ENCODE measurements at regions not wholly inside any gene's neighbourhood (a gene's known extent, or its start where the extent isn't known, plus 50 kb on each side); places are given as distances from the start of the nearest gene placed in this dataset.

- TF ChIP-seq E2F6 (IDR thresholded peaks at IDR 0.05; ENCODE audit: borderline replicate concordance, low read depth), result no peak
- no peak for TF ChIP-seq ZC3H11A (IDR thresholded peaks at IDR 0.05)
- TF ChIP-seq CHD2 (IDR thresholded peaks at IDR 0.05; ENCODE audit: low read length, partially characterized antibody), result no peak
- TF ChIP-seq EHF (CRISPR knock-in tag; IDR thresholded peaks at IDR 0.05), result no peak
- no peak for TF ChIP-seq NR3C1 (IDR thresholded peaks at IDR 0.05)
- TF ChIP-seq HOXA7 (CRISPR knock-in tag; IDR thresholded peaks at IDR 0.05), result no peak
- no peak for TF ChIP-seq ZSCAN20 (CRISPR knock-in tag; IDR thresholded peaks at IDR 0.05)
- CTCF ChIA-PET, result no interaction called here
- POLR2A ChIA-PET, result no interaction called here
- FAIRE-seq (no peak), DNase-seq (ENCODE audit: low read depth in 1 of 2, low spot score in 1 of 2) (no peak), ATAC-seq (no peak)
- H3K4me1 ChIP-seq, result no peaks in the 10 kb centered on the region
- H3K4me3 ChIP-seq, result no peak overlapping the region
- no peak overlapping the region for H3K4me2 ChIP-seq
- no peak overlapping the region for H3K27ac ChIP-seq
- WGBS (ENCODE audit: missing lambda C conversion rate), result 38% methylated on average over 5 of the region's 5 CpGs
- no peaks in the 10 kb centered on the region for H3K9me3 ChIP-seq
Observed at GRCh38 chr10:130933008-130933390, 378.5 kb downstream of the TCERG1L start.

- TF ChIP-seq ZSCAN20 (CRISPR knock-in tag; IDR thresholded peaks at IDR 0.05) (no peak), HOXB13 (CRISPR knock-in tag; IDR thresholded peaks at IDR 0.05; ENCODE audit: low read depth) (no peak), HOXA7 (CRISPR knock-in tag; IDR thresholded peaks at IDR 0.05) (no peak), HES2 (IDR thresholded peaks at IDR 0.05) (no peak), MAFK (IDR thresholded peaks at IDR 0.05; ENCODE audit: partially characterized antibody) (no peak), MAX (IDR thresholded peaks at IDR 0.05) (no peak), GATA3 (IDR thresholded peaks at IDR 0.05; ENCODE audit: borderline replicate concordance) (no peak), POLR2A (IDR thresholded peaks at IDR 0.05; ENCODE audit: low read length) (no peak), RFX5 (IDR thresholded peaks at IDR 0.05) (no peak), SMC3 (IDR thresholded peaks at IDR 0.05) (no peak), PBX3 (IDR thresholded peaks at IDR 0.05) (no peak), CEBPB (IDR thresholded peaks at IDR 0.05) (no peak), RNF2 (IDR thresholded peaks at IDR 0.05; ENCODE audit: borderline replicate concordance, low read depth) (no peak), ELK1 (IDR thresholded peaks at IDR 0.05; ENCODE audit: low read depth, low read length) (no peak), NPAS2 (CRISPR knock-in tag; IDR thresholded peaks at IDR 0.05; ENCODE audit: borderline replicate concordance) (no peak), NFE2L2 (conservative IDR thresholded peaks at IDR 0.05; ENCODE audit: low read length) (no peak), RAD21 (conservative IDR thresholded peaks at IDR 0.05 in 1 of 2, IDR thresholded peaks at IDR 0.05 in 1 of 2) (no peak), KDM1A (IDR thresholded peaks at IDR 0.05; ENCODE audit: low read depth) (no peak), ATOH8 (CRISPR knock-in tag; IDR thresholded peaks at IDR 0.05; ENCODE audit: low read depth) (no peak), TP53 (CRISPR knock-in tag; IDR thresholded peaks at IDR 0.05) (no peak)
- no peak overlapping the region for H3K4me3 ChIP-seq
- DNase-seq (ENCODE audit: low read depth in 1 of 2, low spot score in 1 of 2) (no peak), FAIRE-seq (no peak), ATAC-seq (no peak)
- POLR2A ChIA-PET, result no interaction called here
- H3K4me1 ChIP-seq, result no peaks in the 10 kb centered on the region
- no peak overlapping the region for H3K27ac ChIP-seq
- H3K9me3 ChIP-seq, result no peaks in the 10 kb centered on the region
- no peak overlapping the region for H3K4me2 ChIP-seq
- CTCF ChIA-PET, result no interaction called here
- WGBS (ENCODE audit: missing lambda C conversion rate), result 31% methylated on average over 13 of the region's 13 CpGs
Observed at GRCh38 chr10:130934293-130935127, 377.0 kb downstream of the TCERG1L start.

All from A549 (cell line).